Renal pelvis (tissue), 1 donor: ENCODE measurements at regions not wholly inside any gene's neighbourhood (a gene's known extent, or its start where the extent isn't known, plus 50 kb on each side); places are given as distances from the start of the nearest gene placed in this dataset.

Source experiments
- DNase-seq: peaks from one replicate; pipeline ENCODE4 v3.0.0-alpha.2; 2013

- no peak for DNase-seq
These were observed 331.0 kb upstream of the RARB start for GRCh38 chr3:25097023-25097422.

DNA sequence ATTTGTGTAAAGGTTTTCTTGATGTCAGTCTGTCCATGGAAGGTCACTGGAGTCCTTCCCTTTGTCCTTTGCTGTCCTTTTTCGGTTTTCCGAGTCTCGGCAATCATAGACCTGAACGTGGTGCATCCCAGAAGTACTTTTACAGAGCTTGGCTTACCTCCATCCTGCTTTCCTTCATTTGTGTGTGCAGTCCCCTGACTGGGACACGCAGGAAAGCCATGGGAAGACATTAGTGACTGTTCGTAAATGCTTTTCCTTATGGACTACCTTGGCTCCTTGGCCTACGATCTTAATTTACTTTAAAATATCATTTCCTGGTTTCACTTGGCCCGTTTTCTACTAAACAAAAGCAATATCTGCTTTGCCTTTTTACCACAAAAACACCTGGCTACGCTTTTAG is 328.4 kb upstream of the RARB start:
- DNase-seq: no peak

DNA sequence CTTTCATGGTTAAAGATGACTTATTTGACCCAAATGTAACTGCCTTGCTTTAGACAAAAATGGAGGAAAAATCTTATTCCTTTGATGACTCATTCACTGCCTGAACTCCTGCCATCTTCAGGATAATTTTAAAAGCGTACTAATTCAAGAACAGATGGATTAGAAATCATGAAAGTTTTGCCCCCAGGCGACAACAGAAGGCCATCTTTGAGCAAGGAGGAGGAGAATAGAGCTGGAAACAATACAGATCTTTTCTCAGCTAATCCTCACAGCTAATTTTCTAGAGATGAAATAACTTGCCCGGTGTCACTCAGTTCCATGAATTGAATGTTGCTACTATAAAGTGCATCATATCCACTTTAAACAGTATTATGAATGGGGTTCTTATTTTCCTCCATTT is 324.7 kb upstream of the RARB start:
- no peak for DNase-seq

GRCh38 chr3:25107918-25108617 is 320.0 kb upstream of the RARB start:
- DNase-seq: no peak

DNA sequence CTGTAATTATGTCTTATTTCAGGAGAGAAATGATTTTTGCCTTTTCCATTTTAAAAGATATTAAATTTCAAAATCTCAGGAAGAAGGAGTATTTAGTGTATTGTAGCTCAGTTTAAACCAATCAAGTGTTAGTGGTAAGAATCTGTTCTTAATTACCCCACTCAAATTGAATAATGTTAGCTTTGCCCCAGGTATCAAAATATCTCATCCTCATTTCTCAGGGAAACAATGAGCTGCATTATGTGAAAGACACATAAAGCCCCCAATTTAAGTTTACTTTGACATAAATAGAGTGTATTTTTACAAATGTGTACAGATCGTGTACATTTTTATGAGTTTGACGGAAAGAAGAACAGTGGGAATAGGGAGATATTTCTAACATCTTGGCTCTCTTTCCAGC is 317.4 kb upstream of the RARB start:
- DNase-seq: no peak

DNA sequence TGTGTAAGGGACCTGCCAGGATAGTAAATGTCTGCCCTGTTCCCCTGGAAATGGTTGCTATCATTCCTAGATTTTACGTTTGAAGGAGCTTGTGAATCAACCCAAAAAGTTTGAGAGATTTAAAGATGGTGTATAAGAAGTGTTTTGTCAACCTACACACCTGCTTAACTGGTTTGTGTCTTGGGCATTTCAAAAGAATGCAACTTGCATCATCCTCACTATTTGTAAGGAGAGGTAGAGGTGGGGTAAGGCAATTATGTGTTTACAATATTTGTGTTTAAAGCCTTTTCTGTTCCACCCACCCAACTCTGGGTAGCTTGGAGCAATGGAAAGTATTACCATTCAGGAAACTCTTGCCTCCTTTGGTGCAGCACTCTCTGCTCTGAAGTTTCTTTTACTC is 314.2 kb upstream of the RARB start:
- DNase-seq: no peak

DNA sequence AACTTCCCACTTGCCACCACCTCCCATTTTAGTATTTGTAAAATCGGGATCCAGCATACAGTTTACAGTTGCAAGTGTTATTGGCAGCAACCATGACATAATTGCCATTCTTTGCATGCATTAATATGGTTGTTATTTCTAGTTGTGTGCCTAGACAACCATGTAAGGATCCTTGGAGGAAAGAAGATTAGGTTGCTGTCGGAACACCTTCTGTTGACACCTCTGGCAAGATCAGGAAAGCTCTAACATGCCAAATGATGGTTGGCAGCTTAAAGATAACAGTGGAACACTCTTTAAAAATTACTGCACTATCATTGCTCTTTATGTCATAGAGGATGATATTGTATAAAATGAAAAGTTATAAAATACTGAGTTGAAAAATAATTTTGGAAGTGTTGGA is 313.5 kb upstream of the RARB start:
- DNase-seq: no peak

- no peak for DNase-seq
These were observed 311.0 kb upstream of the RARB start for GRCh38 chr3:25117005-25117593.

GRCh38 chr3:25119682-25120081 is 308.4 kb upstream of the RARB start:
- DNase-seq: no peak

GRCh38 chr3:25120665-25121064 is 307.4 kb upstream of the RARB start:
- DNase-seq: no peak

DNA sequence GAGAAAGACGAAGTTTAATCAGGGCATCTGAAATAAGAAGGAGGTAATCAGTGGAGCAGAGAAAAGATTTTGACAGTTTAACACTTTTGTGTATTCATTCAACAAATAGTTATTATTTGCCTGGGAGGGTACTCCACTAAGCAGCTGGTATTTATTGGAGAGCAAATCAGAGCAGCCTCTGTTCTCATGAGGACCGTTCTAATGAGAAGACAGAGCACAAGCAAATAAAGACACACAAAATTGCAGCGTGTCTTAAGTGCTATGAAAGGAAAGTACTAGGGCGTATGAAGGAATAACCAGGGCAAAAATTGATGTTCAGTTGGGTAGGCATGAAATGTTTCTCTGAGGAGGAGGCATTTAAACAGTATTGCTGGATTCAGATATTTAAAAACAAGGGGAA is 302.9 kb upstream of the RARB start:
- DNase-seq: no peak

DNA sequence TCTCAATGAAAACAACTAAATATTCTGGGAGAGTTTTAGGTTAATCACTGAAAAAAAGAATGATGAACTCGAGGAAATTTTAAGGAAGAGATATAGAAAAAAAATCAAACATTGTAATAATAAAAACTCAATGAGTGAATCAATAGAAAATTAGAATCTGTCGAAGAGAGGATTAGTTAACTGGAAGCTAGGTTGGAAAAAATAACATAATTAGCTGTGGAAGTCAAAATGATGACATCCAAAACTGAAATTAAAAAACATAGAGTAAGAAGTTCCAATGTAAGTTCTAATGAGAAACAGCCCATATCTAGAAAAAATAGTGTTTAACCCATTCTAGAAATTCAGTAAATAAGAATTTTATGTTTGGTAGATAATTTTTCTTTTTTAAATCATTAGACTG is 299.3 kb upstream of the RARB start:
- no peak for DNase-seq

DNA sequence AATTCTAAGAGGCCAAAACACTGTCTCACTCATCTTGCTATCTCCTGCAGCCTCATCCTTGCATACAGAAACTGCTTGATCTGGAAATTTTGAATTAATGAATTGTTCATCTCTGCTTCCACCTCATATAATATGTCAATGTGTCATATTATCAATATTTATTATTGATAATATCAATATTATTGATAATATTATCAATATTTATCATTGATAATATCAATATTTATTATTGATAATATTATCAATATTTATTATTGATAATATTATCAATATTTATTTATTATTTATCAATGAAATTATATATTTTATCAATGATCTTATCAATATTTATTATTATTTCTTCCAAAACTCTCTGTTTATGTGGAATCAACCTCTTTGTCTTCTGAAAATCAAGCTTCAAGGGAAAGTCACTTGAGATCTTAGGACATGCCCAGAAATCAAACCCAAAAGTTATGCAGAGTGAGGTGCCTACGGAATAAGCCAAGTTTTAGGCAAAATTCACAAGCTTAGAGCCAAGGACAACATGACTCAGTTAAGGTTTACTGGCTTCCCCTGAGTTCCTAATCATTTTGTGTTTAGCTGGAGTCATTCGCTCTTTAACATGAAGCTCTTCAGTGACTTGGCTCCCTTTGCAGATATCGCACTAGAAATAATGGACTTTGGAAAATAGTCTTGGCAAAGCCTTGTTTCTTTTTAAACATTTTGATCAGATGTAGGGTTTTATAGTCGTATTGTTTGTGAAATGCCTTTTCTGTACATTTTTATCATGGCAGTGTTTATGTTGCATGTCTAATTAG is 297.1 kb upstream of the RARB start:
- no peak for DNase-seq

DNA sequence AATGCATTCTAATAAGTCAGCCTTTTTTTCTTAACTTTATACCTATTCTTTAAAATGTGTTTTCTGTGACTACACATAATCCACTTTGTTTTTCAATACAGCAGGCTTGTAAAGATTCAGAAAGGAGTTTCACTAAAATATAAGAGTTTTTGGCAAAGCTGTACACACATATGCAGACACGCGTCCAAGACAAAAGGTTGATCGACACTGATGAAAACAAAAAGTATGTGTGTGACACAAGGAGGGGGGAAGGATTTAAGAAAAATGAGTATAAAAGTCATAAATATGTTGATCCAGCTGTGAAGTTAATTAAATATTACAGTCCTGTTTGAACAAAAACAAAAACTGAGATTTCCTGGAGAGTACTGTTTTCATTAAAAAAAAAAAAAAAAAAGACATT is 294.5 kb upstream of the RARB start:
- DNase-seq: no peak

GRCh38 chr3:25137606-25138005 is 290.5 kb upstream of the RARB start:
- DNase-seq: no peak

DNA sequence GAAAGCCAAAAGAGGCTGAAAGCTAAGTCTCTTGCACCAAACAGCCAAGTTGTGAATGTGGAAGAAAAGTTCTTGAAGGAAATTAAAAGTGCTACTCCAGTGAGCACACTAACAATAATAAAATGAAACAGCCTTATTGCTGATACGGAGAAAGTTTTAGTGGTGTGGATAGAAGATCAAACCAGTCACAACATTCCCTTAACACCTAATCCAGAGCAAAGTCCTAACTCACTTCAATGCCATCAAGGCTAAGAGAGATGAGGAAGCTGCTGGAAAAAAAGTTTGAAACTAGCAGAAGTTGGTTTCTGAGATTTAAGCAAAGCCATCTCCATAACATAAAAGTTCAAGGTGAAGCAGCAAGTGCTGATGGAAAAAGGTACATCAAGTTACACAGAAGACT is 288.8 kb upstream of the RARB start:
- DNase-seq: no peak

- no peak for DNase-seq
These were observed 285.3 kb upstream of the RARB start for GRCh38 chr3:25142609-25143355.

DNA sequence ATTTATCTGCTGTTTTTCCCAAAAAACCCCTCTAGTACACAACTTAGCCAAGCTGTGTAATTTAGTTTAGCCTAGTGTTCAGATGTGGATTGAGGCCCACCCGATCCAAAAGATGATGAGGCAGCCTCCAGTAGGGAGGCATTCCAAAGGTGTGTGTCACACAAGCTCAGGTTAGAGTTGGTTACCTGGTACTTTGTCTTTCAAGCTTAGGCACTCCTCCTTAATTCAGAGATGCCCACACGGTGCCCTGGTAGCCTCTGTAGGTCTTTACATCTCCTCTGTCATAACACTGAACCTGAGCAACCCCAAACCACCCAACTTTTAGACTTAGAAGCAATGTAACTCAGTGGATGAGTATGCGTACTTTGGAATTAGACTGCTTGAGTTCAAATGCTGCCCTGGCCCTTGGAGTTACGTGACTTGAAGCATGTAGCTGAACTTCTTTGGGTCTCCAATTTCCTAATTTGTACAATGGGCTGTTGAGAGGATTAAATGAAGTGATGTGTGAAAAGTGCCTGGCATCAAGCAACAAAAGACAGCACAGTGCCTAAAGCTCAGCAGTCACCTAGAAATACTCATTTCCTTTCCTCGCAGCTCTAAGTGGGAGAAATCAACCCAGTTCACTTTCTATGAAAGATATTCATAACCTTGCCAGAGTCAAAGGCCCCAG is 284.6 kb upstream of the RARB start:
- no peak for DNase-seq

GRCh38 chr3:25144430-25144829 is 283.6 kb upstream of the RARB start:
- DNase-seq: no peak

DNA sequence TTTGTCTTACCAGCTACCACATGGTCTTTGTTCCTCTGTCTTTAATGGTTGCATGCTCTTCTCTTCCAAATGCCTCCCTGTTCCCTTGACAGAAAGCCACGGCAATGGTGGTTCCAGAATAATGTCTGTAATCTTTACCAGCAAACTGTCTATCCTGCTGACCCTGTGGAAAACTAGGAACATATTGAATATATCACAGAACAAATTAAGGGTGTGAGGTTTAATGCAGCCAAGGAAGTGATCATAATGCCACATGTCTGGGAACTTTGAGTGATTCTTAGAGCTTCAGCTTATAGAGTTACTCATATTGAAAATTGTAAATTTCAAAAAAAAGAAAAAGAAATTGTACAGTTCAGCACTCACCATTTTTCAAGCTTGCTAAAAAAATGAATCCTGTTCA is 282.9 kb upstream of the RARB start:
- no peak for DNase-seq

GRCh38 chr3:25150199-25150598 is 277.9 kb upstream of the RARB start:
- no peak for DNase-seq

- no peak for DNase-seq
These were observed 276.7 kb upstream of the RARB start for GRCh38 chr3:25151281-25151902.
